Dermis microvascular lymphatic vessel endothelial cell (primary cell): ENCODE measurements at regions not wholly inside any gene's neighbourhood (a gene's known extent, or its start where the extent isn't known, plus 50 kb on each side); places are given as distances from the start of the nearest gene placed in this dataset.

Experiments
- DNase-seq, 2 donors: peaks; one replicate each; pipeline versions ENCODE4 v3.0.0 to v3.0.0-alpha.2; 2010; ENCODE audit warnings: low read depth in 2 of 2

DNA sequence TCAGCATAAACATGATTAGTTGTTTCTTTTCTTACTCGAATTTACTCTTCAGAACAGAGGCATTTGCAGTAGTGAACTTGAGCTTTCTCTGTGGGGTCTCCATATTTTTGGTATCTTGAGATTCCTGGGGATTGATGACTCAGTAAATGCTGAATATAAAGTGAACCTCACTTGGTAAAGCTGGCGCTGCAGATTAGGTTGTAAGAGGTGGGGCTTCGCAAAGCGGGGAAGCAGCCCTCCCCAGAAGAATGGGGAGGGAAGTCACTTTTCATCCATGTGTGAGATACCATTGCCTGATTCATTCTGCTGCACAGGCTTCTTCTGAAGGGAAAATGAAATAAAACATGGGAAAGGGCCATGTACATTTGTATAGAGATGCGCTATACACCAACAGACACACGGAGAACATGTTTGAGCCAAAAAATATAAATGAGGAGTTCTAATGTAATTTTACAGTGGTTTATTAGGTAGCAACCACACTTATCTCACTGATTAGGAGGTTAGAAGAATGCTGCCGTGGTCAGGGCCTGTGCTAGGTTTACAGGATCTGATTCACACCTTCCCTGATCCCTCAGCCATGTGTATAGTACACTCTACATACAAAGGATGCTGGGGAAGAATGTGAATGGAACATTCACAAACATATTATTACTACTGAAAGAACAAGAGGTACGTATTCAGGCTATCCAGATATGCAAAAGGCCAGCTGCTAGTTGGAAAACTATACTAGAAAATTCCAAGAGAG lies 63.5 kb downstream of the DNTTIP2 start:
- peak; percentile 46 to 75 for DNase-seq

DNA sequence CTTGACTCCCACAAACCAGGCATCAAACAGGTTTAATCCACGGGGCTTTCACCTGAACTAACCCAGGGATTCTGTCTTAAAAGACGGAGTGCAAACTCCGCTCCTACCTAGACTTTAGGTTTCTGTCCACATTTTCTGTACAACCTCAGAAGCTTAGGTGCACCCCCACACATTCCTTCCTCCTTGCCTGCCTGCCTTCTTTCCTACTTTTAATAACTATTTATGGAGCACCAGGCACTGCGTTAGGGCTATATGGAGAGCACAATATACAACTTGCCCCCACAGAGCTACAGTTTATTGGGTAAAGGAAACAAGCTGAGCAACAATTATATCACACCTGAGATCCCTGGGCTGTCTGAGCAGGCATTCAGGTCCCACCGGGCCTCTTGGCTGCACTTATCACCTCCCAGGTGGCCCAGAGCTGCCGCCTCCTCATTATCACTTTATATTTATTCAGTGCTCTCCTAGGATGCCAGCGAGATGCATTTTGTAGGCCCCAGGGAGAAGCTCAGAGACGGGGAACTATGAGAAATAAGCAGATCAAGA lies 64.1 kb downstream of the DNTTIP2 start:
- no peak for DNase-seq

DNA sequence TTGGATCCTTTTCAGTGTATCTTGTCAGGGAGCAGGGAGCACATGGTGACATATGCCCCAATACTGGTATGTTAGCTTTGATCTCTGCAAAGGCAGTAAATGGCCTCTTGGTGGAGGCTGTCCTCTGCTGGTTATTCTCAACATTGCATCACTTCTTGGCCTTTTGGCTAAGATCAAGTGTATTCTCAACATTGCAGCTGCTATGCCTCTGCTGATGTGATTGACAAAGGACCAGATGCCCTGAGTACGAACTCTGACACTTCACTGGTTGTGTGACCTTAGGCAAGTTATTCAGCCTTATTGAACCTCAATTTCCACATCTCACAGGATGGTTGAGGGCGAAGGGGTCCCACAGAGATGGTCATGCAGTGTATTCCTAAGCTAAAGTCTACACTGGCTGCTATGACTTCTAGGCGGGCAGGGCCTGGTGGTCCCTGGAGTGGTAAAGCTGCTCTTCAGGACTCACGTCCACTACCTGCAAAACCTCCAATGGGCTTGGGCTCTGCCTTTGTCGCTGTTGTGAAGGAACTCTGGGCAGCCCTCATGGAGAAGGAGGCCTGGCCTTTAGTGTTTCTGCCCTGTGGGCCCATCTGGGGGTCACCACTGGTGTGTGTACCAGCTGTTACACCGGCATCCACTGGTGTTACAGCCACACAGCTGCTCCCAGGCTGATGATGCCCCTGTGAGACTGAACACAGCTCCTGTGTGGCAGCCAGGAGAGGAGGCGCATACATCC lies 64.8 kb downstream of the DNTTIP2 start:
- DNase-seq, result peak; percentile 87 to 89

DNA sequence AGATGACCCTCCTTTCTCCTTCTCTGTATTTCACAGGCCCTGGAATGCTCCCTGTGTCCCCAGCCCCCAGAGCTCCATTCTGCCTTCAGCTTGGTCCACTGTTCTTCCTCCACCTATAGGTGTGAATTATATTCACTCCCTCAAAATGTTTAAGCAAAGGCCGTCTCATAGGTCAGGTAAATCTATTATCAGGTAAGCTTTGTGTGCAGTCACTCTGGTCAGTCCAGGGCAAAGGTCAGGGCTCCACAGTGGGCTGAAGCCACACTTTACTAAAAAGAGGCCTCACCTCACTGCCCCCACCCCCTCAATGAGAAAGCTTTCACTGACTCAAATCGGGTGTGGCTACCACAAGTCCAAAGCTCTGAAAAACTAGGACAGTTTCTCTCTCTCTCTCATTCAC lies 65.9 kb downstream of the DNTTIP2 start:
- no peak for DNase-seq

DNA sequence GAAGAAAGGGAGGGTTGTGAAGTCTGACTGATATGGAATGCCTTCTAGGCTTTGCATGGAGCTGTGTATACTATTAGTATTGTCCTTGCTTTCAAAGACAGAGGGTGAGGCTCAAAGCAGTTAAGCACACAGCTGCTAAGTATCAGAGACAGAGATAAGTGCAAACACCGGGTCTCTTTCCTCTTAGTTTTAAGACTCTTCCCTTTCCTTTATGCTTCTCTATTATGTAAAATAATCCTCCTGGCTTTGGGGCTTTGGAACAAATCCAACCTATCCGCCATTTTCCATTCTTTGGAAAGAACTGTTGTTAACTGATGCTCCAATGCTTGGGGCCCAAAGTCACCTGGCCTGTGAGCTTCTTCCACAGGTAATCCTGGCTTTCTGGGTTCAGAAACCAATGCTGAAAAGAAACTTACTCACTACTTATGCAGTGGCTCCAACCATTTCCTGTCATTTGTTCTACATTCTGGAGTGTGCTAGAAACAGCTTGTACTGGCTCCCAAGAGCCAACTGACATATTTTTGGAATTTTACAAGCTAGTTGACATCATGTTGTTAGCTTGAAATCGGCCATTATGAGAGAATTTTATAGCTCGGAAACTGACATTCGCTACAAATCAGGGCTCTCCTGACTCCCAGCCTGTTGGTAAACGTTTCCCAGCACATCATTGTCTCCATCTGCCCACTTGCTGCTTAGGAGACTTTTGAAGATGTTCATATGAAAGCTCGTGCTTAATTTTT lies 67.5 kb downstream of the DNTTIP2 start:
- DNase-seq, result peak in 1 of 2 donors; percentile 26

DNA sequence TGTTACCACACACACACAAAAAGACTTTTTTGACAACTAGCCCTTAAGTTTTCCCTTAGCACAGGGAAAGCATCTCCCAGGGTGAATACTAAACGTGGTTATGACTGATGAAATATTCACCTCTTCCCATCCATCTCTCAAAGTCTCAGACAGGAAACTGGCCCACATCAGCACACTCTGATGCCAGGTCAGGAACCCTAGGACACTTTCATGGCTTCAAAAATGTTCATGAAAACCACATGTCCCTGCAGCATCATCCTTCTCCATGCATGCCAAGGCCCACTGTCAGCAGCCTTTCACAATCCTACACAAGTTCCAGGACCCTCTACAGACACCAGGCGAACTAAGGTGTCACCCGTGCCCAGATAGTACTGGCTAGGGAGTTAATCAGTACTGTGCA lies 68.7 kb downstream of the DNTTIP2 start:
- DNase-seq, result no peak

DNA sequence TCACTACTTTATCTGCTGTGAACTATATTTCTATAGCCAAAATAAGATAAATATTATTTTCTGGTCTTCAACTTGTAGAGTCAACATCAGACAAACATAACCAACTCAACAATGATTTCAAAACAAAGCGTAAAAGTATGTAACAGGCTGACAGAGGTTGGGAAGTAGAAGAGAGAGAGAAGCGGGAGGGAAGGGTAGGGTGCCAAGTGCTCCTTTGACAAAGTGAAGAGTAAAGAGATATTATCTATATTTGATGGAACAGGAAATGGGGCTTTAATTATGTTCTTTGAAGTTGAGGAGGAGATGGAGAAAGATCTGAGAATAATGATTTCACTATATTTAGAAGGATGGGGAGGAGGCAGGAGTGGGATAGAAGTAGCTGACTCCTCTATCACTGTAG lies 70.1 kb downstream of the DNTTIP2 start:
- no peak for DNase-seq

DNA sequence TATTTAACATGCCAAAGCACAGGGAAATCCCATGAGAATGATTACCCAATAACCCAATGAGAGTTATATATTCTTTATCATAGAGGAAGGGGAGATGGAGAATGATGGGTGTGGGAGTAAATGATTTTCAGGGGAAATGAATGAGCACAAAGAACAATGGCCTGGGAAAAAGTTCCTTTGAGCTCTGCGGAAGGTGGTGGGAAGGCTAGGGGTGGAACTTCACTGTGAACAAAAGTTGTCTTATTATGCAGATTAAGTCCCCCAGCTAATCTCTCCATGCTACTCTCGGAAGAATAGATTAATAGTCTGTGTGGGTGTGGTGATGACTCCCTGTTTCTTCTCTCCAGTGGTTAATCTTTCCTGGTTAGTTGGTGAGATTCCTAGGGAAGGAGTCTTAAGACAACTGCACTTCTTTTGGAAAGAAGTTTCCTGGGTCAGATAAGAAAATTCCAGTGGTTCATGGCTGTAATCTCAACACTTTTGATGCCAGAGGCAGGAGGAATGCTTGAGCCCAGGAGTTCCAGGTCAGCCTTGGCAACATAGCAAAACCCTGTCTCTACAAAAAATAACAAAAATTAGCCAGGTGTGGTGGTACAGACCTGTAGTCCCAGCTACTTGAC lies 71.6 kb downstream of the DNTTIP2 start:
- peak in 1 of 2 donors; percentile 29 for DNase-seq

DNA sequence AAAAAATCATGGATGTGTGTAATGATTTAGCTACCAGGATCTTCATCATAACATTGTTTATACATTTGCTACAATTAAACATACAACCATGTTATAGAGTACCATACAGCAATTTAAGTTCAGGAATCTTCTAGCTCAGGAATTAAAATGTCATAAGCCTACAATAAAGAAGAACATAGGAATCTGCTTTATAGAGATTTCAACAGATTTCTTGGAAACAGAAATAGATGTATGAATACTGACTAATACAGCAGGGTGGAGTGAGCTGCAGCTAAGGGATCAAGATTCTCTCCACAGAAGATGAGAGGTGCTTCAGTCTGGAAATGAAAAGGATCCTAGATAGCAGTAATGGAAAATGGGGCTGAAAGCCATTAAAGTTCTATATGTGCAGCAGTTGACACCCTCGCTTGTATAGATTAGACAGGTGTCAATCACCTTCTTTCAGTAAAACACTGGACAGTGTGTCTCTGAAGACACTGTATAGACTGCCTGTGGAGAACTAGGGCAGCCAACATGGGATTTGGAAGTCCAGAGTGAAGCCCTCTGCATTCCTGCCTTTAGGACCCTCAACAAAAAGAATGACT lies 73.9 kb downstream of the DNTTIP2 start:
- no peak for DNase-seq

DNA sequence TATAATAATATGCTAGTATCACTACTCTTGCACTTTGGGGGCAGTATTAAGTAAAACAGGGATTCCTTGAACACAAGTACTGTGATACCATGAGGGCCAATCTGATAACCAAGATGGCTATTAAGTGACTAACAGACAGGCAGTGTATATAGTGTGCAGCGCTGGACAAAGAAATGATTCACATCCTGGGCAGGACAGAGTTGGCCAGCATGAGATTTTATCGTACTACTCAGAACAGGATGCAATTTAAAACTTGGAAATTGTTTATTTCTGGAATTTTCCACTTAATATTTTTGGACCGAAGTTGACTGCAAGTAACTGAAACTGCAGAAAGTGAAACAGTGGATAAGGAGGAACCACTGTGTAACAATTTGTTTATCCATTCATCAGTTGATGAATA lies 74.6 kb downstream of the DNTTIP2 start:
- peak; percentile 86 to 98 for DNase-seq

DNA sequence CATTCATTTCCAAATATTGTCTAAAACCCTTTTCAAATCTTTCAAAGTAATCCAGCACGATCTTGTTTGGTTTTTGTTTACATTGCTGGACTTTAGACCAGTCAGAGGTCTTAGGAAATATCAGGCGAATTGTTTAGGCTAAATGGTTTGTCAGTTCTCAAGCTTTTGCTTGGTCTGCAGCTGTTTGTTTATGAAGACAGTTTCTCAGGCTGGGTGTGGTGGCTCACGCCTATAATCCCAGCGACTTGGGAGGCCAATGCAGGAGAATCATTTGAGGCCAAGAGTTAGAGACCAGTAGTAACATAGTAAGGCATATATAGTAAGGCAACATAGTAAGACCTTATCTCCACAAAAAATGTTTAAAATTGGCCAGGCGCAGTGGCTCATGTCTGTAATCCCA lies 77.5 kb downstream of the DNTTIP2 start:
- DNase-seq, result no peak

DNA sequence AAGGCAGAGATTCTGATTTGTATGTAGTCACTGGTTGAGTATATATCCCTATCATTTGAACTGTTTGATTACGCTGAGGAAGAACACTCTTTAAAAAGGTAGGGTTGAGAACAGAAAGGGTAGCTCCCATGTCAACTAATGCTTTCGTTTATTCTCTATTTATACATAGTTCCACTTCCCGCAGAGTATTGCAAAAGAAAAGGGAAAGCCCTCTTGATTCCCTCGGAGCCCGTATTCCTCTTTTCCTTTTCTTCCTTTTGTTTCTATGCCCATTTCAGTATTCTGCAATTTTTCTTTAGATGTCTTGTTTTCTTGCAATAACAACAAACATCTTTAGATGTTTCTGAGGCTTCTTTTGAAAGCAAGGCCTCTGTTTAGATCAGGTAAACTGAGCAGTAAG lies 78.2 kb downstream of the DNTTIP2 start:
- DNase-seq, result no peak

DNA sequence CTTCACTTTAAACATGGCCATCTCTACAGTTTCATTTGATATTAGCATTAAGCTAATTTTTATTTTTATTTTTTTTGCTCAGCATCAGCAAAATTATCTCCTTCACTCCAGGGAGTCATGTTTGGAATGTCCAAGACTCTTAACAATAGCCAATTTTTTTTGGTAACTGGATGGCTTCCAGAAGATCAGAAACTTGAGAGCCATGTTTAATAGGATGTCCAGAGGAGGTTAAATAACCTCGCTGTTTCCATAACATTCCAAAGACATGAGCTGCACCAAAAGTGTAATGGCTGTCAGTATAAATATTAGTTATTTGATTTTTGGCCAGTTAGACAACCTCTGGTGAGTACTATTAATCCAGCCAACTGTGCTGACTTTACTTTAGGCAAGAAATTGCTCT lies 80.7 kb downstream of the DNTTIP2 start:
- DNase-seq, result peak in 1 of 2 donors; percentile 60

DNA sequence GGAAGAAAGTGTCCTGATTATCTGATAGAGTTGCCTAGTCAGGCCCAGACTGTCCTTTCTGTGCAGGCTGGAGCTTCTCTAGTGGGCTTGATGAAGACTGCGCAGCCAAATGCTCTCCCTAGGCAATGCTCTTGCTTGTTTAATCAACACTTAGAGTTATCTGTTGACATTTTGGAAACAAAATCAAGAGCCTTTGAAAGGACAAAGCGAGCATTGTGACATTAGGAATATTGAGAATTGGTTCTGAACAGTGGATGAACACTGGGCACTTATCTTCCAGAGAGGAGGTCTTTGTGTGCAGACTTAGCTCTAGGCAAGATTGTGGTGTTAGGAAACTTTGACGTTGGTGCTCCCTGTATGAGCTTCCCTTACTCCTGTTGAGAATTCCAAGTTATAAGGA lies 94.5 kb downstream of the DNTTIP2 start:
- no peak for DNase-seq

DNA sequence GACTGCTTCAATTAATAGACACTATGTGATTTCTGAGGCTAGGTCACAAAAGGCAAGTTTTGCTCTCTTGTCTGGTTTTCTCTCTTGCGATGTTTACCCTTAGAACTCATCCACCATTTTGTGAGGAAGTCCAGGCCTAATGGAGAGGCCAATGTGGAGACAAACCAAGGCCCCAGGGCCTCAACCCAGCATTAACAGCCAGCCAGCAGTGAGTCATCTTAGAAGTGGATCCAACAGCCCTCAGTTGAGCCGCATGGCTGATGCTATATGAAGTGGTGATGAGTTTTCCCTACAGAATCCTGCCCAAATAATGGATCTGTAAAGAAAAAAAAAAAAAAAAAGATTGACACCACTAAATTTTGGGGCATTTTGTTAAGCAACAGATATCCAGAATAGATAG lies 95.1 kb downstream of the DNTTIP2 start:
- no peak for DNase-seq

DNA sequence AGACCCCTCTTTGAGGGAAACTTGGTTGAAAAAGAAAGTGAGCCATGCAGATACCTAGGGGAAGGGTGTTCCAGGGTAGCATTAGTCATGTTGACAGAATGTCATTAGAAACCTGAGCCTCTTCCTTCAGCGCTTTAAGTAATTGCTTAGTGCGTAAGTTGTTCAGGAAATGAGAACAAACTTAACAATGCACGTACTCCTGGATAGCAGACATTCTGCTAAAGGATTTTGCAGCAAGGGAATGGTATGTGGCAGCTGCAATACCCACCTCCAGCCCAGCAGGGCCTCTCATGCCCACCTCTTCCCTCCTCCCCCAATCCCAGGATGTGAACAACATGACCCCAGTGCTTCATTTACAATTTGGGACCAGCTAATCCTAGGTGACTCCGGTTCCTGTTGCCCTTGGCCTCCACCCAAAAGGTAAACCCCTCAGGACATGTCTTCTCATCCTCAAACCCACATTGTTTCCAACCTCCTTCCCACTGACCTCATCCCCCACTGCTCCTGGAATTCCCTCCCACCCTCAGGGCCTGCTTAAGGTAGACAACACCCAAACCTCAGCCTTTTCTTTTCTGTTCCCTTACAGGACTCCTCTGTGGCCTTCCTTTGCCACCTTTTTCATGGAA lies 98.0 kb upstream of the BCAR3 start:
- DNase-seq, result peak in 1 of 2 donors; percentile 85

DNA sequence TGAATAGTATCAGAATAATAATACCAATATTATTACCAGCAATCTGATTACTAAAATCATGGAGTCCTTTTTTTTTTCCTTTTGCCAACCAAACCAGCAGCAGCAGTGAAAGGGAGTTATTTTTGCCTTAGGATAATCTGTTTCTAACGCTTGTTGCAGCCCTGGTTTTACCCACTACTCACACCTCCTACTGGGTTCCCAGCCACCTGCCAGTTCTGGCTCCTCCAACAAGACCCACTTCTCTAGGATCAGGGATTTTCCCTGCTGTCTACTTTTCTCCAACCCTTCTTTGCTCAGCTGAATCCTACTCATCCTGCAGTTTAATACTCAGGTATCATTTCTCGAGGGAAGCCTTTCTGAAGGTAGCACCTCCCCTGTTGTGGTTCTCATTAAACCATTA lies 96.8 kb upstream of the BCAR3 start:
- DNase-seq, result no peak

DNA sequence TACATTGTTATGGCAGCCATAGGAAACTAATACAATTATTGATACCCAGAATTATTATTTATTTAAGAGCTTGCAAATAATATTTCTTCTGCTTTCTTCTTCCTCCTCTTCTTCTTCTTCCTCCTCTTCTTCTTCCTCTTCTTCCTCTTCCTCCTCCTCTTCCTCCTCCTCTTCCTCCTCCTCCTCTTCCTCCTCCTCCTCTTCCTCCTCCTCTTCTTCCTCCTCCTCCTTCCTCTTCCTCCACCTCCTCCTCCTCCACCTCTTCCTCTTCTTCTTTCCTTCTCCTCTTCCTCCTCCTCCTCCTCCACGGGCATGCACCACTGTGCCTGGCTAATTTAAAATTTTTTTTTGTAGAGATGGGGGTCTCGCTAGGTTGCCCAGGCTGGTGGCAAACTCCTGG lies 95.6 kb upstream of the BCAR3 start:
- no peak for DNase-seq

DNA sequence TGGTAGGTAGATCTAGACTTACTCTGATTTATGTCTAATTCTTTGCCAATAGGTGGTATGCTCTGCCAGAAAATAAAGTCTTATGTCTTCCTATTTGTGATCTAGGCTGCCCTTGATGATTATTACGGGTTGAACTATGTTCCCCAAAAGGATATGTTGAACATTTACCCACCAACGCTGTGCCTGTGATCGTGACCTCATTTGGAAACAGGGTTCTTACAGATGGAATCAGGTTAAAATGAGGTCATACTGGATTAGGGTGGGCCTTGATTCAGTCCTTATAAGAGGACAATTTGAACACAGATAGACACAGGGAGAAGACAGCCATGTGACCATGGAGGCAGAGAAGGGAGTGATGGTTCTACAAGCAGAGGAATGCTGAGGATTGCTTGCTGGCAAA lies 95.1 kb upstream of the BCAR3 start:
- DNase-seq, result no peak

DNA sequence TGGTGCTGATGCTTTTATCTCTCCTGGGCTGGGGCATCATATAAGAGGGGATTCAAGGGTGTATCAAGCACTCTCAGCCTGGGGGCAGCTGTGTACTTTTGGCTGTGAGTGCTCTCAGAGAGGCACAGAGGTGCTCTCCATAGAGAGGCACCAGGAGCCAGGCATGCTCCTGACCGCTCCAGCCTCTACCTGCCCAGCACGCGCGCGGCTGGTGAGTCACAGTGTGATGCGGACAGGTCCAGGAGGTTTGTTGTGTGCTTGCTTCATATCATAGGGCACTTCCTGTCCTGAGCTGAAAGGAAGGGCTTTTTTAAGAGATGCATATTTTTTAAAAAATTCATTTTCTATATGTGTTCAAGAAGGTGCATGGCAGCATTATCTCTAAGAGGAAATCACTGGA lies 93.6 kb upstream of the BCAR3 start:
- DNase-seq, result no peak

DNA sequence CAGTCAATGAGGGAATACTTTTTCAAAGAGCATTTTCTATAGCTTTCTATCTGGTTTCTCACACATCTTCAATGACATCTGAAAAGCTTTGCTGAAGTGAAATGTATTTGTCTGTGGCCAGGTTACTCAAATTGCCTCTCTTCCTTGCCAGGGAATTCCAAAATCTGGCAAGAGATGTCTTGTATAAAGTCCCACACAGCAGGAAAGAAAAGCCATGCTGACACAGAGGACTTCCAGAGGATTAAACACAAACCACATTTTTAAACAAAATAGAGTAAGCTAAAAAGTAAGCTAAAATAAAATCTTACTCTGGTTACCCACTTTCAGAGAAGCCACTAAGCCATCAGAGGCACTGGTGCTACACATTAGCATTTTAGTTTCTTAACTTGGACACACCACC lies 93.1 kb upstream of the BCAR3 start:
- no peak for DNase-seq
